Esophagus muscularis mucosa (tissue), 4 donors: ENCODE measurements at regions not wholly inside any gene's neighbourhood (a gene's known extent, or its start where the extent isn't known, plus 50 kb on each side); places are given as distances from the start of the nearest gene placed in this dataset.

ENCODE experiments used
- DNase-seq: peaks from one replicate; pipeline ENCODE4 v3.0.0-alpha.2; 2017; ENCODE audit errors: extremely low spot score
- H3K27ac ChIP-seq, 4 donors: fragments of 200-600 bp; sonication (generic); replicated peaks in 1 of 4; 1 replicate in 3 of 4; 2 replicates in 1 of 4; pipeline ENCODE4 v1.5.1; 2016 to 2019; ENCODE audit warnings: mild to moderate bottlenecking in 1 of 4
- H3K27me3 ChIP-seq, 4 donors: fragments of 200-600 bp; sonication (generic); one replicate each; pipeline versions ENCODE4 v1.5.1 to v1.6.0; 2016 to 2019
- H3K36me3 ChIP-seq, 4 donors: fragments of 200-600 bp; sonication (generic); one replicate each; pipeline ENCODE4 v1.5.1; 2016 to 2019
- H3K4me1 ChIP-seq, 4 donors: fragments of 200-600 bp; sonication (generic); one replicate each; pipeline ENCODE4 v1.5.1; 2016 to 2019
- H3K4me3 ChIP-seq, 4 donors: fragments of 200-600 bp; sonication (generic); 1 replicate in 2 of 4; 2 replicates in 2 of 4; pipeline ENCODE4 v1.5.1; 2016 to 2019; ENCODE audit warnings: mild to moderate bottlenecking in 4 of 4, moderate library complexity in 1 of 4
- H3K9me3 ChIP-seq, 4 donors: fragments of 200-600 bp; sonication (generic); 1 replicate in 3 of 4; 2 replicates in 1 of 4; pipeline ENCODE4 v1.5.1; 2016 to 2019
- CTCF ChIP-seq, 3 experiments: fragments of 200-600 bp in 2 of 3; fragments of 450-650 bp in 1 of 3; sonication (generic) in 2 of 3; IDR thresholded peaks; one replicate each; pipeline ENCODE4 v1.5.1; 2017 to 2019; ENCODE audit warnings: antibody characterized with exemption in 3 of 3, mild to moderate bottlenecking in 2 of 3, moderate library complexity in 1 of 3
- EP300 ChIP-seq: sonication (generic); formaldehyde crosslinking; IDR thresholded peaks from one replicate; pipeline ENCODE4 v1.6.1; 2017; ENCODE audit warnings: antibody characterized with exemption
- POLR2A ChIP-seq: fragments of 450-650 bp; IDR thresholded peaks from one replicate; pipeline ENCODE4 v1.6.1; 2017; ENCODE audit warnings: antibody characterized with exemption, moderate library complexity, mild to moderate bottlenecking, low read depth
- POLR2AphosphoS5 ChIP-seq, 2 donors: sonication (generic); formaldehyde crosslinking; IDR thresholded peaks; one replicate each; pipeline ENCODE4 v1.6.1; 2017; ENCODE audit warnings: antibody characterized with exemption in 2 of 2
- WGBS: methylation state at CpG from one replicate; pipeline ENCODE4 v1.1.5; 2018; 5-methylcytosine and 5-hydroxymethylcytosine counted together
- intact Hi-C: fragments of 100-400 bp; cut with DNase I; formaldehyde crosslinking; loops from one replicate; pipeline ENCODE4 v1.15.1; 2023

- Histone ChIP-seq H3K27me3 (peaks cover 8 to 78% (median 28%) of the 10 kb centered on the region in 4 donors), H3K36me3 (no peaks in the 10 kb centered on the region), H3K4me1 (peaks cover 14 to 21% (median 18%) of the 10 kb centered on the region in 4 donors), H3K4me3 (peak overlapping the region; percentile 50 to 65 (median 51)), H3K27ac (no peak overlapping the region), H3K9me3 (no peaks in the 10 kb centered on the region)
- WGBS, result 38% methylated on average over 13 of the region's 16 CpGs
- TF ChIP-seq POLR2A (no peak), EP300 (no peak), CTCF (IDR thresholded peaks at IDR 0.05) (no peak), POLR2AphosphoS5 (IDR thresholded peaks at IDR 0.05) (no peak)
- intact Hi-C loops, result no loop called here
- no peak for DNase-seq
Observed at GRCh38 chr21:38659936-38660332, 145.8 kb upstream of the ETS2 start.

GRCh38 chr21:38660333-38661196 lies 145.2 kb upstream of the ETS2 start:
- Histone ChIP-seq H3K36me3 (no peaks in the 10 kb centered on the region), H3K4me3 (peak overlapping the region; percentile 50 to 65 (median 51)), H3K4me1 (peaks cover 14 to 21% (median 18%) of the 10 kb centered on the region in 4 donors), H3K9me3 (no peaks in the 10 kb centered on the region), H3K27me3 (peaks cover 8 to 71% (median 28%) of the 10 kb centered on the region in 4 donors), H3K27ac (peak overlapping the region in 1 of 4 donors; percentile 44)
- WGBS, result 3% methylated on average over 80 of the region's 113 CpGs
- DNase-seq, result no peak
- no peak for TF ChIP-seq POLR2A
- TF ChIP-seq EP300, result no peak
- no peak for TF ChIP-seq CTCF (IDR thresholded peaks at IDR 0.05)
- TF ChIP-seq POLR2AphosphoS5 (IDR thresholded peaks at IDR 0.05), result no peak
- intact Hi-C loops, result no loop called here

- H3K36me3 ChIP-seq, result no peaks in the 10 kb centered on the region
- intact Hi-C loops, result no loop called here
- no peaks in the 10 kb centered on the region for H3K9me3 ChIP-seq
- peak overlapping the region in 1 of 4 donors; percentile 44 for H3K27ac ChIP-seq
- H3K27me3 ChIP-seq, result peaks cover 8 to 70% (median 26%) of the 10 kb centered on the region in 4 donors
- H3K4me1 ChIP-seq, result peaks cover 14 to 21% (median 18%) of the 10 kb centered on the region in 4 donors
- 1% methylated on average over 36 of the region's 61 CpGs for WGBS
- peak overlapping the region; percentile 50 to 65 (median 51) for H3K4me3 ChIP-seq
- DNase-seq, result no peak
- no peak for TF ChIP-seq CTCF (IDR thresholded peaks at IDR 0.05)
- no peak for TF ChIP-seq POLR2AphosphoS5 (IDR thresholded peaks at IDR 0.05)
- no peak for TF ChIP-seq POLR2A
- no peak for TF ChIP-seq EP300
Observed at GRCh38 chr21:38661197-38661871, 144.4 kb upstream of the ETS2 start.

- Histone ChIP-seq H3K27ac (no peak overlapping the region), H3K27me3 (peaks cover 8 to 72% (median 26%) of the 10 kb centered on the region in 4 donors)
Observed at GRCh38 chr21:38661889-38662568, 143.7 kb upstream of the ETS2 start.

More at GRCh38 chr21:38661889-38662568, 143.7 kb upstream of the ETS2 start:
- intact Hi-C loops, result no loop called here
- H3K4me3 ChIP-seq, result peak overlapping the region; percentile 50 to 65 (median 51)
- H3K4me1 ChIP-seq, result peaks cover 14 to 21% (median 18%) of the 10 kb centered on the region in 4 donors
- H3K9me3 ChIP-seq, result no peaks in the 10 kb centered on the region
- TF ChIP-seq POLR2AphosphoS5 (IDR thresholded peaks at IDR 0.05) (no peak), POLR2A (no peak), EP300 (no peak), CTCF (IDR thresholded peaks at IDR 0.05) (no peak)
- no peaks in the 10 kb centered on the region for H3K36me3 ChIP-seq
- WGBS, result 31% methylated on average over 8 of the region's 8 CpGs
- DNase-seq, result no peak
